GM23338 (cell line): ENCODE measurements at regions not wholly inside any gene's neighbourhood (a gene's known extent, or its start where the extent isn't known, plus 50 kb on each side); places are given as distances from the start of the nearest gene placed in this dataset.

Experiments
- ATAC-seq: fragments of 200-7000 bp; cut with Tn5 transposase; 3 replicates; pipeline ENCODE4 v1.9.1; 2020
- DNase-seq: peaks from one replicate; pipeline ENCODE4 v3.0.0-alpha.2; 2015; ENCODE audit warnings: low spot score
- H2AFZ ChIP-seq: fragments of 200-600 bp; sonication (generic); 2 replicates; pipeline ENCODE4 v1.8.0; 2016; ENCODE audit warnings: antibody characterized with exemption, mild to moderate bottlenecking, moderate library complexity
- H3F3A ChIP-seq: fragments of 200-600 bp; sonication (generic); replicated peaks from 2 replicates; pipeline ENCODE4 v1.8.0; 2017; ENCODE audit warnings: antibody characterized with exemption, mixed run types, low read depth
- H3K27ac ChIP-seq: fragments of 200-600 bp; sonication (generic); 2 replicates; pipeline ENCODE4 v1.6.1; 2016; ENCODE audit warnings: low read depth
- H3K27me3 ChIP-seq: fragments of 200-600 bp; sonication (generic); 2 replicates; pipeline ENCODE4 v1.8.0; 2016; ENCODE audit warnings: mild to moderate bottlenecking, mixed run types, moderate library complexity; ENCODE audit not compliant: insufficient read depth
- H3K36me3 ChIP-seq: fragments of 200-600 bp; sonication (generic); 2 replicates; pipeline ENCODE4 v1.8.0; 2016; ENCODE audit warnings: mild to moderate bottlenecking; ENCODE audit not compliant: insufficient read depth
- H3K4me1 ChIP-seq: fragments of 200-600 bp; sonication (generic); 2 replicates; pipeline ENCODE4 v1.8.0; 2016; ENCODE audit warnings: mild to moderate bottlenecking, moderate library complexity; ENCODE audit not compliant: insufficient read depth
- H3K4me2 ChIP-seq: fragments of 200-600 bp; sonication (generic); 2 replicates; pipeline ENCODE4 v1.7.1; 2017; ENCODE audit warnings: mixed run types
- H3K4me3 ChIP-seq: fragments of 200-600 bp; sonication (generic); 2 replicates; pipeline ENCODE4 v1.6.1; 2016; ENCODE audit warnings: mixed run types
- H3K79me2 ChIP-seq: fragments of 200-600 bp; sonication (generic); replicated peaks from 2 replicates; pipeline ENCODE4 v1.8.0; 2017; ENCODE audit warnings: mild to moderate bottlenecking; ENCODE audit not compliant: insufficient read depth
- H3K9me2 ChIP-seq: fragments of 200-600 bp; sonication (generic); 2 replicates; pipeline ENCODE4 v1.8.0; 2017; ENCODE audit not compliant: insufficient read depth
- H4K20me1 ChIP-seq: fragments of 200-600 bp; sonication (generic); replicated peaks from 2 replicates; pipeline ENCODE4 v1.8.0; 2017; ENCODE audit warnings: mild to moderate bottlenecking; ENCODE audit not compliant: insufficient read depth
- H3K27ac Mint-ChIP-seq: 2 replicates; pipeline ENCODE4 v1.8.0; 2020; ENCODE audit warnings: inconsistent platforms, mild to moderate bottlenecking, moderate library complexity, mixed read lengths
- H3K27me3 Mint-ChIP-seq: 3 replicates; pipeline ENCODE4 v1.8.0; 2022; ENCODE audit warnings: low read depth, mild to moderate bottlenecking, moderate library complexity, mixed read lengths, inconsistent platforms; ENCODE audit not compliant: insufficient read depth, poor library complexity
- H3K36me3 Mint-ChIP-seq: 3 replicates; pipeline ENCODE4 v1.8.0; 2021; ENCODE audit warnings: low read depth, mild to moderate bottlenecking, inconsistent platforms, moderate library complexity, mixed read lengths
- H3K4me1 Mint-ChIP-seq: 3 replicates; pipeline ENCODE4 v1.8.0; 2020; ENCODE audit warnings: mild to moderate bottlenecking, inconsistent platforms, mixed read lengths
- H3K4me3 Mint-ChIP-seq: 3 replicates; pipeline ENCODE4 v1.8.0; 2021; ENCODE audit warnings: moderate library complexity, mild to moderate bottlenecking, inconsistent platforms, mixed read lengths
- H3K9me3 Mint-ChIP-seq: 3 replicates; pipeline ENCODE4 v1.8.0; 2020; ENCODE audit warnings: moderate library complexity, mild to moderate bottlenecking, inconsistent platforms, mixed read lengths
- CREB1 ChIP-seq: fragments of 250-450 bp; sonication (Bioruptor Pico); IDR thresholded peaks from 2 replicates; pipeline ENCODE4 v1.5.0; 2020; ENCODE audit warnings: low read depth, mild to moderate bottlenecking, moderate library complexity
- EZH2 ChIP-seq: fragments of 200-600 bp; sonication (generic); IDR thresholded peaks from one replicate; pipeline ENCODE4 v1.8.0; 2017; ENCODE audit warnings: antibody characterized with exemption, mild to moderate bottlenecking, low read depth; ENCODE audit not compliant: unreplicated experiment
- EZH2phosphoT487 ChIP-seq: fragments of 200-600 bp; sonication (generic); IDR thresholded peaks from one replicate; pipeline ENCODE4 v1.8.1; 2018; ENCODE audit warnings: antibody characterized with exemption; ENCODE audit not compliant: unreplicated experiment
- JUNB ChIP-seq: IDR thresholded peaks from one replicate; pipeline ENCODE4 v1.6.1; 2016; ENCODE audit warnings: antibody characterized with exemption; ENCODE audit not compliant: unreplicated experiment
- NANOG ChIP-seq: IDR thresholded peaks from 2 replicates; pipeline ENCODE4 v1.6.1; 2016; ENCODE audit warnings: antibody characterized with exemption, borderline replicate concordance
- POLR2AphosphoS5 ChIP-seq: IDR thresholded peaks from 2 replicates; pipeline ENCODE4 v1.6.1; 2016; ENCODE audit warnings: antibody characterized with exemption, low read depth
- REST ChIP-seq: IDR thresholded peaks from one replicate; pipeline ENCODE4 v1.6.1; 2018; ENCODE audit warnings: antibody characterized with exemption; ENCODE audit not compliant: unreplicated experiment
- STAT1 ChIP-seq: IDR thresholded peaks from one replicate; pipeline ENCODE4 v1.6.1; 2016; ENCODE audit warnings: antibody characterized with exemption; ENCODE audit not compliant: unreplicated experiment
- ZNF114 ChIP-seq: fragments of 250-450 bp; sonication (Bioruptor Pico); IDR thresholded peaks from 2 replicates; pipeline ENCODE4 v1.5.0; 2020; ENCODE audit warnings: mild to moderate bottlenecking, moderate library complexity
- ZNF331 ChIP-seq: fragments of 250-450 bp; sonication (Bioruptor Pico); IDR thresholded peaks from 2 replicates; pipeline ENCODE4 v1.5.0; 2020; ENCODE audit warnings: low read depth, mild to moderate bottlenecking, moderate library complexity
- TF ChIP-seq, protein P1 (sequence below), 2 experiments: fragments of 200-600 bp in 1 of 2; sonication (generic) in 1 of 2; conservative IDR thresholded peaks; 2 replicates each; pipeline versions ENCODE4 v1.5.1 to v1.6.1; 2016 to 2017; ENCODE audit warnings: antibody characterized with exemption in 2 of 2, low read depth in 2 of 2, mild to moderate bottlenecking in 2 of 2, moderate library complexity in 1 of 2
- TF ChIP-seq, protein P2 (sequence below): IDR thresholded peaks from 2 replicates; pipeline ENCODE4 v1.6.1; 2016; ENCODE audit warnings: antibody characterized with exemption
- TF ChIP-seq, protein P3 (sequence below): fragments of 250-450 bp; sonication (Bioruptor Pico); IDR thresholded peaks from 2 replicates; pipeline ENCODE4 v1.5.0; 2020; ENCODE audit warnings: mild to moderate bottlenecking, moderate library complexity

DNA sequence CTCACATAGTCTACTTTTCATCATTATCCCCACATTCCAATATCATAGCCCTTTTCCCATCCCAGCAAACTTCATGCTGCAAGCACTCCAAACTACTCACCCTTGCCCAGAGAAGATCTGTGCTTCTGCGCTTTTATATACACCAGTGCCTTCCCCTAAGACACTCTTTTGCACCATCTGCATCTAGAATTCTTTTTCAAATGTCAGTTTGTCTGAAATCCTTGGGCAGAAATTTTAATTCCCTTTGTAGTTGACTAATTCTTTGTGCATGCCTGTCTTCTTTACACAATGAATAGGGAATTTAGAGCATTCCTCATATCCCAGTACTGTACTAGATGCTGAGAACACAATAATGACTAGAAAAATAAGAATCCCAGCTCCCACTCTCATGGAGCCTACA is 298.9 kb downstream of the KCNN2 start (continued):
- no peak for TF ChIP-seq EZH2

- Mint-ChIP-seq H3K36me3 (no peaks in the 10 kb centered on the region), H3K9me3 (no peaks in the 10 kb centered on the region), H3K27me3 (peaks cover 7% of the 10 kb centered on the region), H3K27ac (no peak overlapping the region), H3K4me3 (no peak overlapping the region), H3K4me1 (peaks cover 5% of the 10 kb centered on the region)
- H3K36me3 ChIP-seq: no peaks in the 10 kb centered on the region
- no peaks in the 10 kb centered on the region for H3K79me2 ChIP-seq
- no peaks in the 10 kb centered on the region for H4K20me1 ChIP-seq
- TF ChIP-seq, protein P1, sequence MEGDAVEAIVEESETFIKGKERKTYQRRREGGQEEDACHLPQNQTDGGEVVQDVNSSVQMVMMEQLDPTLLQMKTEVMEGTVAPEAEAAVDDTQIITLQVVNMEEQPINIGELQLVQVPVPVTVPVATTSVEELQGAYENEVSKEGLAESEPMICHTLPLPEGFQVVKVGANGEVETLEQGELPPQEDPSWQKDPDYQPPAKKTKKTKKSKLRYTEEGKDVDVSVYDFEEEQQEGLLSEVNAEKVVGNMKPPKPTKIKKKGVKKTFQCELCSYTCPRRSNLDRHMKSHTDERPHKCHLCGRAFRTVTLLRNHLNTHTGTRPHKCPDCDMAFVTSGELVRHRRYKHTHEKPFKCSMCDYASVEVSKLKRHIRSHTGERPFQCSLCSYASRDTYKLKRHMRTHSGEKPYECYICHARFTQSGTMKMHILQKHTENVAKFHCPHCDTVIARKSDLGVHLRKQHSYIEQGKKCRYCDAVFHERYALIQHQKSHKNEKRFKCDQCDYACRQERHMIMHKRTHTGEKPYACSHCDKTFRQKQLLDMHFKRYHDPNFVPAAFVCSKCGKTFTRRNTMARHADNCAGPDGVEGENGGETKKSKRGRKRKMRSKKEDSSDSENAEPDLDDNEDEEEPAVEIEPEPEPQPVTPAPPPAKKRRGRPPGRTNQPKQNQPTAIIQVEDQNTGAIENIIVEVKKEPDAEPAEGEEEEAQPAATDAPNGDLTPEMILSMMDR (conservative IDR thresholded peaks at IDR 0.05; ENCODE audit: low read depth in 2 of 2): no peak
- TF ChIP-seq STAT1: no peak
- no peak for TF ChIP-seq ZNF114 (CRISPR knock-in tag)
- TF ChIP-seq POLR2AphosphoS5: no peak
- no peak for TF ChIP-seq REST
- TF ChIP-seq, protein P2, sequence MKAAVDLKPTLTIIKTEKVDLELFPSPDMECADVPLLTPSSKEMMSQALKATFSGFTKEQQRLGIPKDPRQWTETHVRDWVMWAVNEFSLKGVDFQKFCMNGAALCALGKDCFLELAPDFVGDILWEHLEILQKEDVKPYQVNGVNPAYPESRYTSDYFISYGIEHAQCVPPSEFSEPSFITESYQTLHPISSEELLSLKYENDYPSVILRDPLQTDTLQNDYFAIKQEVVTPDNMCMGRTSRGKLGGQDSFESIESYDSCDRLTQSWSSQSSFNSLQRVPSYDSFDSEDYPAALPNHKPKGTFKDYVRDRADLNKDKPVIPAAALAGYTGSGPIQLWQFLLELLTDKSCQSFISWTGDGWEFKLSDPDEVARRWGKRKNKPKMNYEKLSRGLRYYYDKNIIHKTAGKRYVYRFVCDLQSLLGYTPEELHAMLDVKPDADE: no peak
- no peak for TF ChIP-seq CREB1 (CRISPR knock-in tag)
- no peak for TF ChIP-seq ZNF331
- TF ChIP-seq EZH2: no peak
- no peak for TF ChIP-seq EZH2phosphoT487
- TF ChIP-seq JUNB: no peak
- no peak for TF ChIP-seq NANOG
- TF ChIP-seq, protein P3, sequence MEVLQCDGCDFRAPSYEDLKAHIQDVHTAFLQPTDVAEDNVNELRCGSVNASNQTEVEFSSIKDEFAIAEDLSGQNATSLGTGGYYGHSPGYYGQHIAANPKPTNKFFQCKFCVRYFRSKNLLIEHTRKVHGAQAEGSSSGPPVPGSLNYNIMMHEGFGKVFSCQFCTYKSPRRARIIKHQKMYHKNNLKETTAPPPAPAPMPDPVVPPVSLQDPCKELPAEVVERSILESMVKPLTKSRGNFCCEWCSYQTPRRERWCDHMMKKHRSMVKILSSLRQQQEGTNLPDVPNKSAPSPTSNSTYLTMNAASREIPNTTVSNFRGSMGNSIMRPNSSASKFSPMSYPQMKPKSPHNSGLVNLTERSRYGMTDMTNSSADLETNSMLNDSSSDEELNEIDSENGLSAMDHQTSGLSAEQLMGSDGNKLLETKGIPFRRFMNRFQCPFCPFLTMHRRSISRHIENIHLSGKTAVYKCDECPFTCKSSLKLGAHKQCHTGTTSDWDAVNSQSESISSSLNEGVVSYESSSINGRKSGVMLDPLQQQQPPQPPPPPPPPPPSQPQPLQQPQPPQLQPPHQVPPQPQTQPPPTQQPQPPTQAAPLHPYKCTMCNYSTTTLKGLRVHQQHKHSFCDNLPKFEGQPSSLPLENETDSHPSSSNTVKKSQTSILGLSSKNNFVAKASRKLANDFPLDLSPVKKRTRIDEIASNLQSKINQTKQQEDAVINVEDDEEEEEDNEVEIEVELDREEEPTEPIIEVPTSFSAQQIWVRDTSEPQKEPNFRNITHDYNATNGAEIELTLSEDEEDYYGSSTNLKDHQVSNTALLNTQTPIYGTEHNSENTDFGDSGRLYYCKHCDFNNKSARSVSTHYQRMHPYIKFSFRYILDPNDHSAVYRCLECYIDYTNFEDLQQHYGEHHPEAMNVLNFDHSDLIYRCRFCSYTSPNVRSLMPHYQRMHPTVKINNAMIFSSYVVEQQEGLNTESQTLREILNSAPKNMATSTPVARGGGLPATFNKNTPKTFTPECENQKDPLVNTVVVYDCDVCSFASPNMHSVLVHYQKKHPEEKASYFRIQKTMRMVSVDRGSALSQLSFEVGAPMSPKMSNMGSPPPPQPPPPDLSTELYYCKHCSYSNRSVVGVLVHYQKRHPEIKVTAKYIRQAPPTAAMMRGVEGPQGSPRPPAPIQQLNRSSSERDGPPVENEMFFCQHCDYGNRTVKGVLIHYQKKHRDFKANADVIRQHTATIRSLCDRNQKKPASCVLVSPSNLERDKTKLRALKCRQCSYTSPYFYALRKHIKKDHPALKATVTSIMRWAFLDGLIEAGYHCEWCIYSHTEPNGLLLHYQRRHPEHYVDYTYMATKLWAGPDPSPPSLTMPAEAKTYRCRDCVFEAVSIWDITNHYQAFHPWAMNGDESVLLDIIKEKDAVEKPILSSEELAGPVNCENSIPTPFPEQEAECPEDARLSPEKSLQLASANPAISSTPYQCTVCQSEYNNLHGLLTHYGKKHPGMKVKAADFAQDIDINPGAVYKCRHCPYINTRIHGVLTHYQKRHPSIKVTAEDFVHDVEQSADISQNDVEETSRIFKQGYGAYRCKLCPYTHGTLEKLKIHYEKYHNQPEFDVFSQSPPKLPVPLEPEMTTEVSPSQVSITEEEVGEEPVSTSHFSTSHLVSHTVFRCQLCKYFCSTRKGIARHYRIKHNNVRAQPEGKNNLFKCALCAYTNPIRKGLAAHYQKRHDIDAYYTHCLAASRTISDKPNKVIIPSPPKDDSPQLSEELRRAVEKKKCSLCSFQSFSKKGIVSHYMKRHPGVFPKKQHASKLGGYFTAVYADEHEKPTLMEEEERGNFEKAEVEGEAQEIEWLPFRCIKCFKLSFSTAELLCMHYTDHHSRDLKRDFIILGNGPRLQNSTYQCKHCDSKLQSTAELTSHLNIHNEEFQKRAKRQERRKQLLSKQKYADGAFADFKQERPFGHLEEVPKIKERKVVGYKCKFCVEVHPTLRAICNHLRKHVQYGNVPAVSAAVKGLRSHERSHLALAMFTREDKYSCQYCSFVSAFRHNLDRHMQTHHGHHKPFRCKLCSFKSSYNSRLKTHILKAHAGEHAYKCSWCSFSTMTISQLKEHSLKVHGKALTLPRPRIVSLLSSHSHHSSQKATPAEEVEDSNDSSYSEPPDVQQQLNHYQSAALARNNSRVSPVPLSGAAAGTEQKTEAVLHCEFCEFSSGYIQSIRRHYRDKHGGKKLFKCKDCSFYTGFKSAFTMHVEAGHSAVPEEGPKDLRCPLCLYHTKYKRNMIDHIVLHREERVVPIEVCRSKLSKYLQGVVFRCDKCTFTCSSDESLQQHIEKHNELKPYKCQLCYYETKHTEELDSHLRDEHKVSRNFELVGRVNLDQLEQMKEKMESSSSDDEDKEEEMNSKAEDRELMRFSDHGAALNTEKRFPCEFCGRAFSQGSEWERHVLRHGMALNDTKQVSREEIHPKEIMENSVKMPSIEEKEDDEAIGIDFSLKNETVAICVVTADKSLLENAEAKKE (CRISPR knock-in tag): no peak
- no peaks in the 10 kb centered on the region for H3K9me2 ChIP-seq
- no peaks in the 10 kb centered on the region for H3K27me3 ChIP-seq
- DNase-seq (no peak), ATAC-seq (no peak)
- H3K4me2 ChIP-seq: no peak overlapping the region
- H3F3A ChIP-seq: no peaks in the 10 kb centered on the region
- H3K27ac ChIP-seq: no peak overlapping the region
- H3K4me1 ChIP-seq: no peaks in the 10 kb centered on the region
- H2AFZ ChIP-seq: 0 out of 2 replicates have a peak overlapping the region, but pooled peaks have one; percentile 5
- no peak overlapping the region for H3K4me3 ChIP-seq
These were observed 296.3 kb downstream of the KCNN2 start for GRCh38 chr5:114658194-114658593.
